Keratinocyte (primary cell): ENCODE measurements at regions not wholly inside any gene's neighbourhood (a gene's known extent, or its start where the extent isn't known, plus 50 kb on each side); places are given as distances from the start of the nearest gene placed in this dataset.

ENCODE experiments used
- DNase-seq: peaks from one replicate; pipeline ENCODE4 v3.0.0-alpha.2; 2011; ENCODE audit warnings: low read depth, missing footprints, low spot score
- FAIRE-seq: peaks from 2 replicates; lab custom pipeline; 2011; peaks lifted over from hg19 to GRCh38; lab: Jason Lieb, UNC
- H2AFZ ChIP-seq: 2 replicates; pipeline ENCODE4 v1.6.0; 2012; ENCODE audit warnings: low read length, control low read depth, inconsistent platforms; ENCODE audit not compliant: control insufficient read depth
- H3K27ac ChIP-seq: 2 replicates; pipeline ENCODE4 v1.5.1; 2011; ENCODE audit warnings: low read length; ENCODE audit not compliant: control insufficient read depth, insufficient read depth
- H3K27me3 ChIP-seq: 3 replicates; pipeline ENCODE4 v1.6.0; 2011; ENCODE audit warnings: low read length; ENCODE audit not compliant: control insufficient read depth, insufficient read depth; ENCODE audit errors: extremely low read depth
- H3K36me3 ChIP-seq, 2 experiments: 2 replicates in 1 of 2; 3 replicates in 1 of 2; pipeline ENCODE4 v1.5.1; 2011; ENCODE audit warnings: low read length in 2 of 2, mild to moderate bottlenecking in 1 of 2; ENCODE audit not compliant: control insufficient read depth in 2 of 2, insufficient read depth in 2 of 2; ENCODE audit errors: extremely low read depth in 1 of 2
- H3K4me1 ChIP-seq: 3 replicates; pipeline ENCODE4 v1.5.1; 2011; ENCODE audit warnings: low read length; ENCODE audit not compliant: control insufficient read depth, insufficient read depth; ENCODE audit errors: extremely low read depth
- H3K4me2 ChIP-seq: 3 replicates; pipeline ENCODE4 v1.6.0; 2011; ENCODE audit warnings: low read depth, low read length; ENCODE audit not compliant: control insufficient read depth, insufficient read depth; ENCODE audit errors: extremely low read depth
- H3K4me3 ChIP-seq, 3 experiments: fragments of 200-600 bp in 1 of 3; sonication (generic) in 1 of 3; 2 replicates in 2 of 3; 3 replicates in 1 of 3; pipeline ENCODE4 v1.5.1; 2011 to 2016; ENCODE audit warnings: low read length in 3 of 3, mild to moderate bottlenecking in 3 of 3, control low read depth in 2 of 3, inconsistent platforms in 1 of 3, low read depth in 1 of 3, mixed read lengths in 1 of 3, mixed run types in 1 of 3, moderate library complexity in 1 of 3; ENCODE audit not compliant: control insufficient read depth in 2 of 3, insufficient read depth in 2 of 3; ENCODE audit errors: extremely low read depth in 1 of 3
- H3K79me2 ChIP-seq: 2 replicates; pipeline ENCODE4 v1.6.0; 2012; ENCODE audit warnings: low read length; ENCODE audit not compliant: control insufficient read depth, insufficient read depth
- H3K9ac ChIP-seq: 3 replicates; pipeline ENCODE4 v1.6.0; 2011; ENCODE audit warnings: low read length; ENCODE audit not compliant: control insufficient read depth, insufficient read depth; ENCODE audit errors: extremely low read depth
- H3K9me1 ChIP-seq: 3 replicates; pipeline ENCODE4 v1.6.0; 2011; ENCODE audit warnings: low read length; ENCODE audit not compliant: control insufficient read depth, insufficient read depth; ENCODE audit errors: extremely low read depth
- H3K9me3 ChIP-seq: 2 replicates; pipeline ENCODE4 v1.5.1; 2012; ENCODE audit warnings: low read depth, low read length; ENCODE audit not compliant: control insufficient read depth
- H4K20me1 ChIP-seq: 3 replicates; pipeline ENCODE4 v1.6.0; 2011; ENCODE audit warnings: low read length; ENCODE audit not compliant: control insufficient read depth, insufficient read depth; ENCODE audit errors: extremely low read depth
- CTCF ChIP-seq, 3 experiments: IDR thresholded peaks in 1 of 3; conservative IDR thresholded peaks in 1 of 3; optimal IDR thresholded peaks in 1 of 3; 2 replicates in 2 of 3; 3 replicates in 1 of 3; pipeline versions ENCODE3 to v1.5.1; 2011; ENCODE audit warnings: low read length in 3 of 3, mild to moderate bottlenecking in 3 of 3, moderate library complexity in 2 of 3, control low read depth in 1 of 3, inconsistent platforms in 1 of 3; ENCODE audit not compliant: insufficient read depth in 2 of 3; ENCODE audit errors: extremely low read depth in 1 of 3
- EZH2 ChIP-seq: IDR thresholded peaks from one replicate; pipeline ENCODE4 v1.6.1; 2012; ENCODE audit warnings: inconsistent platforms, mild to moderate bottlenecking, low read length, moderate library complexity
- dilution Hi-C: fragments of 300-500 bp; cut with MboI; formaldehyde crosslinking; loops from one replicate; pipeline ENCODE4 v1.7.0; 2020; ENCODE audit warnings: low sequenced_read_pairs; ENCODE audit not compliant: extremely low pct_ligation_motif_present

GRCh38 chr3:99167071-99167470 is 265.6 kb upstream of the DCBLD2 start:
- dilution Hi-C loops, result no loop called here
- Histone ChIP-seq H3K27me3 (no peaks in the 10 kb centered on the region), H3K4me3 (no peak overlapping the region), H3K36me3 (no peaks in the 10 kb centered on the region), H3K4me2 (no peak overlapping the region), H3K79me2 (no peaks in the 10 kb centered on the region), H3K9ac (no peak overlapping the region), H4K20me1 (no peaks in the 10 kb centered on the region), H3K27ac (no peak overlapping the region), H2AFZ (no peak overlapping the region), H3K9me3 (no peaks in the 10 kb centered on the region), H3K4me1 (no peaks in the 10 kb centered on the region), H3K9me1 (no peaks in the 10 kb centered on the region)
- FAIRE-seq (no peak), DNase-seq (no peak)
- TF ChIP-seq EZH2 (no peak), CTCF (optimal IDR thresholded peaks at IDR 0.05 in 1 of 3, IDR thresholded peaks at IDR 0.05 in 1 of 3, conservative IDR thresholded peaks at IDR 0.05 in 1 of 3; ENCODE audit: extremely low read depth in 1 of 3, insufficient read depth in 2 of 3, low read length in 3 of 3) (no peak)

DNA sequence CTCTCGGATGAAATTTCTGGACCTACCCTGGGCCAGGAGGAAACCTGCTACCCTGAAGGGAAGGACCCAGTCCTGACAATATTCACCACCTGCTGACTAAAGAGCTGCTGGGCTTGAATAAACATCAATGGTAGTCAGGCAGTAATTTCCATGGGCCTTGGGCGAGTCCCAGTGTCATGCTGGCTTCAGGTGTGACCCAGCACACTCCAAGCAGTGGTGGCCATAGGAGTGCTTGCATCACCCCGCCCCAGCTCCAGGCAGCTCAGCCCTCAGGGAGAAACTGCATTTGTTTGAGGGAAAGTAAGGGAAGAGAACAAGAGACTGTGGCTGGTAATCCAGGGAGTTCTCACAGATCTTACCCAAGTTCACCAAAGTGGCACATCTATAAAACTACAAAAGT is 261.8 kb upstream of the DCBLD2 start:
- Histone ChIP-seq H4K20me1 (no peaks in the 10 kb centered on the region), H3K27ac (no peak overlapping the region), H3K4me1 (no peaks in the 10 kb centered on the region), H3K9ac (no peak overlapping the region), H3K27me3 (no peaks in the 10 kb centered on the region), H3K9me3 (peaks cover 11% of the 10 kb centered on the region), H3K79me2 (no peaks in the 10 kb centered on the region), H3K4me3 (no peak overlapping the region), H3K36me3 (no peaks in the 10 kb centered on the region), H2AFZ (no peak overlapping the region), H3K9me1 (no peaks in the 10 kb centered on the region), H3K4me2 (no peak overlapping the region)
- DNase-seq, result no peak
- TF ChIP-seq CTCF (optimal IDR thresholded peaks at IDR 0.05 in 1 of 3, IDR thresholded peaks at IDR 0.05 in 1 of 3, conservative IDR thresholded peaks at IDR 0.05 in 1 of 3; ENCODE audit: extremely low read depth in 1 of 3, insufficient read depth in 2 of 3, low read length in 3 of 3) (no peak), EZH2 (no peak)
- no peak for FAIRE-seq
- dilution Hi-C loops, result no loop called here
